ENCODE measurements at regions not wholly inside any gene's neighbourhood (a gene's known extent, or its start where the extent isn't known, plus 50 kb on each side); places are given as distances from the start of the nearest gene placed in this dataset.

GRCh38 chr11:28842716-28843115, 734.5 kb downstream of the METTL15 start:
- Mint-ChIP-seq H3K4me1 (no peaks in the 10 kb centered on the region), H3K9me3 (ENCODE audit: insufficient read depth) (no peaks in the 10 kb centered on the region), H3K4me3 (no peak overlapping the region), H3K27ac (no peak overlapping the region), H3K27me3 (no peaks in the 10 kb centered on the region)
- Histone ChIP-seq H3K4me3 (ENCODE audit: control extremely low read depth in 1 of 5, extremely low read depth in 1 of 5, insufficient read depth in 1 of 5, low read depth in 2 of 5, low read length in 4 of 5) (no peak overlapping the region), H4K20me1 (ENCODE audit: control insufficient read depth, insufficient read depth, low read length, poor library complexity, severe bottlenecking) (no peaks in the 10 kb centered on the region), H2AFZ (ENCODE audit: insufficient read depth, low read depth, low read length, poor library complexity, severe bottlenecking) (no peak overlapping the region), H3K9me3 (ENCODE audit: control extremely low read depth in 1 of 3, control insufficient read depth in 2 of 3, insufficient read depth in 1 of 3, low read length in 2 of 3) (no peaks in the 10 kb centered on the region), H3K27me3 (replicated peaks in 1 of 4; ENCODE audit: control extremely low read depth in 1 of 4, control insufficient read depth in 3 of 4, insufficient read depth in 4 of 4, low read length in 3 of 4) (no peaks in the 10 kb centered on the region), H3K79me2 (ENCODE audit: control insufficient read depth, insufficient read depth, low read length) (no peaks in the 10 kb centered on the region), H3K36me3 (replicated peaks in 1 of 2; ENCODE audit: control extremely low read depth in 1 of 2, control insufficient read depth in 1 of 2, extremely low read depth in 1 of 2, insufficient read depth in 2 of 2, low read length in 1 of 2) (no peaks in the 10 kb centered on the region), H3K4me2 (replicated peaks; ENCODE audit: low read depth, low read length, poor library complexity, severe bottlenecking) (no peak overlapping the region), H3K4me1 (ENCODE audit: control insufficient read depth in 2 of 2, insufficient read depth in 2 of 2, low read length in 2 of 2) (no peaks in the 10 kb centered on the region), H3K9ac (ENCODE audit: low read length) (no peak overlapping the region), H3K27ac (ENCODE audit: low read length in 2 of 2) (no peak overlapping the region)
- ChIA-PET CTCF (no interaction called here), POLR2A (no interaction called here)
- WGBS (ENCODE audit: insufficient coverage), result no CpG with 5 or more reads among the region's 1 CpG
- TF ChIP-seq CTCF (IDR thresholded peaks at IDR 0.05), result no peak
- TF ChIP-seq EZH2 (IDR thresholded peaks at IDR 0.05; ENCODE audit: borderline replicate concordance, insufficient read depth, low read depth, low read length, poor library complexity, severe bottlenecking), result no peak
- intact Hi-C loops (cut with micrococcal nuclease), result no loop called here
- DNase-seq, result no peak
- ATAC-seq (ENCODE audit: low read depth), result no peak

- no peak overlapping the region for H3K4me2 ChIP-seq (replicated peaks; ENCODE audit: low read depth, low read length, poor library complexity, severe bottlenecking)
- no peak overlapping the region for H3K4me3 Mint-ChIP-seq
- no peak overlapping the region for H3K27ac Mint-ChIP-seq
- no peak overlapping the region for H2AFZ ChIP-seq (ENCODE audit: insufficient read depth, low read depth, low read length, poor library complexity, severe bottlenecking)
- TF ChIP-seq CTCF (IDR thresholded peaks at IDR 0.05) (no peak), EZH2 (IDR thresholded peaks at IDR 0.05; ENCODE audit: borderline replicate concordance, insufficient read depth, low read depth, low read length, poor library complexity, severe bottlenecking) (no peak)
- H3K27me3 ChIP-seq (replicated peaks in 1 of 4; ENCODE audit: control extremely low read depth in 1 of 4, control insufficient read depth in 3 of 4, insufficient read depth in 4 of 4, low read length in 3 of 4), result no peaks in the 10 kb centered on the region
- H3K27me3 Mint-ChIP-seq, result no peaks in the 10 kb centered on the region
- no peaks in the 10 kb centered on the region for H3K79me2 ChIP-seq (ENCODE audit: control insufficient read depth, insufficient read depth, low read length)
- no peaks in the 10 kb centered on the region for H3K36me3 ChIP-seq (replicated peaks in 1 of 2; ENCODE audit: control extremely low read depth in 1 of 2, control insufficient read depth in 1 of 2, extremely low read depth in 1 of 2, insufficient read depth in 2 of 2, low read length in 1 of 2)
- no peak overlapping the region for H3K9ac ChIP-seq (ENCODE audit: low read length)
- CTCF ChIA-PET, result no interaction called here
- no peaks in the 10 kb centered on the region for H3K9me3 Mint-ChIP-seq (ENCODE audit: insufficient read depth)
- DNase-seq (no peak), ATAC-seq (ENCODE audit: low read depth) (no peak)
- no peaks in the 10 kb centered on the region for H3K9me3 ChIP-seq (ENCODE audit: control extremely low read depth in 1 of 3, control insufficient read depth in 2 of 3, insufficient read depth in 1 of 3, low read length in 2 of 3)
- H3K4me1 ChIP-seq (ENCODE audit: control insufficient read depth in 2 of 2, insufficient read depth in 2 of 2, low read length in 2 of 2), result no peaks in the 10 kb centered on the region
- H3K4me1 Mint-ChIP-seq, result no peaks in the 10 kb centered on the region
- POLR2A ChIA-PET, result no interaction called here
- no peak overlapping the region for H3K27ac ChIP-seq (ENCODE audit: low read length in 2 of 2)
- H4K20me1 ChIP-seq (ENCODE audit: control insufficient read depth, insufficient read depth, low read length, poor library complexity, severe bottlenecking), result no peaks in the 10 kb centered on the region
- intact Hi-C loops (cut with micrococcal nuclease), result no loop called here
- H3K4me3 ChIP-seq (ENCODE audit: control extremely low read depth in 1 of 5, extremely low read depth in 1 of 5, insufficient read depth in 1 of 5, low read depth in 2 of 5, low read length in 4 of 5), result no peak overlapping the region
- no CpG with 5 or more reads among the region's 1 CpG for WGBS (ENCODE audit: insufficient coverage)
Observed at GRCh38 chr11:28838741-28839140, 730.6 kb downstream of the METTL15 start.

Measured in B cell (primary cell).